ENCODE measurements at regions not wholly inside any gene's neighbourhood (a gene's known extent, or its start where the extent isn't known, plus 50 kb on each side); places are given as distances from the start of the nearest gene placed in this dataset.

- TF ChIP-seq YY1 (IDR thresholded peaks at IDR 0.05; ENCODE audit: low read depth), result no peak
- TF ChIP-seq NFIC (IDR thresholded peaks at IDR 0.05), result no peak
- TF ChIP-seq, protein P1, sequence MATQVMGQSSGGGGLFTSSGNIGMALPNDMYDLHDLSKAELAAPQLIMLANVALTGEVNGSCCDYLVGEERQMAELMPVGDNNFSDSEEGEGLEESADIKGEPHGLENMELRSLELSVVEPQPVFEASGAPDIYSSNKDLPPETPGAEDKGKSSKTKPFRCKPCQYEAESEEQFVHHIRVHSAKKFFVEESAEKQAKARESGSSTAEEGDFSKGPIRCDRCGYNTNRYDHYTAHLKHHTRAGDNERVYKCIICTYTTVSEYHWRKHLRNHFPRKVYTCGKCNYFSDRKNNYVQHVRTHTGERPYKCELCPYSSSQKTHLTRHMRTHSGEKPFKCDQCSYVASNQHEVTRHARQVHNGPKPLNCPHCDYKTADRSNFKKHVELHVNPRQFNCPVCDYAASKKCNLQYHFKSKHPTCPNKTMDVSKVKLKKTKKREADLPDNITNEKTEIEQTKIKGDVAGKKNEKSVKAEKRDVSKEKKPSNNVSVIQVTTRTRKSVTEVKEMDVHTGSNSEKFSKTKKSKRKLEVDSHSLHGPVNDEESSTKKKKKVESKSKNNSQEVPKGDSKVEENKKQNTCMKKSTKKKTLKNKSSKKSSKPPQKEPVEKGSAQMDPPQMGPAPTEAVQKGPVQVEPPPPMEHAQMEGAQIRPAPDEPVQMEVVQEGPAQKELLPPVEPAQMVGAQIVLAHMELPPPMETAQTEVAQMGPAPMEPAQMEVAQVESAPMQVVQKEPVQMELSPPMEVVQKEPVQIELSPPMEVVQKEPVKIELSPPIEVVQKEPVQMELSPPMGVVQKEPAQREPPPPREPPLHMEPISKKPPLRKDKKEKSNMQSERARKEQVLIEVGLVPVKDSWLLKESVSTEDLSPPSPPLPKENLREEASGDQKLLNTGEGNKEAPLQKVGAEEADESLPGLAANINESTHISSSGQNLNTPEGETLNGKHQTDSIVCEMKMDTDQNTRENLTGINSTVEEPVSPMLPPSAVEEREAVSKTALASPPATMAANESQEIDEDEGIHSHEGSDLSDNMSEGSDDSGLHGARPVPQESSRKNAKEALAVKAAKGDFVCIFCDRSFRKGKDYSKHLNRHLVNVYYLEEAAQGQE (IDR thresholded peaks at IDR 0.05; ENCODE audit: low read depth), result no peak
- TF ChIP-seq CREB1 (IDR thresholded peaks at IDR 0.05; ENCODE audit: low read depth), result no peak
- no peak for TF ChIP-seq MAX (IDR thresholded peaks at IDR 0.05)
- TF ChIP-seq RAD21 (IDR thresholded peaks at IDR 0.05; ENCODE audit: low read depth), result no peak
- no peak for TF ChIP-seq EP300 (IDR thresholded peaks at IDR 0.05; ENCODE audit: borderline replicate concordance)
- TF ChIP-seq FOXM1 (IDR thresholded peaks at IDR 0.05; ENCODE audit: borderline replicate concordance, low read depth), result no peak
Observed at GRCh38 chr3:162970292-162970691, 1473.7 kb downstream of the OTOL1 start.
